GM08714 (cell line): ENCODE measurements at regions not wholly inside any gene's neighbourhood (a gene's known extent, or its start where the extent isn't known, plus 50 kb on each side); places are given as distances from the start of the nearest gene placed in this dataset.

ENCODE experiments used
- H3K4me3 ChIP-seq: fragments of 200-500 bp; sonication (Bioruptor generic); 2 replicates; pipeline ENCODE4 v1.5.1; 2014; ENCODE audit warnings: mild to moderate bottlenecking, low read length, inconsistent platforms
- ZNF274 ChIP-seq: IDR thresholded peaks from 2 replicates; pipeline ENCODE4 v1.6.1; 2012; ENCODE audit warnings: mild to moderate bottlenecking, low read depth, low read length

DNA sequence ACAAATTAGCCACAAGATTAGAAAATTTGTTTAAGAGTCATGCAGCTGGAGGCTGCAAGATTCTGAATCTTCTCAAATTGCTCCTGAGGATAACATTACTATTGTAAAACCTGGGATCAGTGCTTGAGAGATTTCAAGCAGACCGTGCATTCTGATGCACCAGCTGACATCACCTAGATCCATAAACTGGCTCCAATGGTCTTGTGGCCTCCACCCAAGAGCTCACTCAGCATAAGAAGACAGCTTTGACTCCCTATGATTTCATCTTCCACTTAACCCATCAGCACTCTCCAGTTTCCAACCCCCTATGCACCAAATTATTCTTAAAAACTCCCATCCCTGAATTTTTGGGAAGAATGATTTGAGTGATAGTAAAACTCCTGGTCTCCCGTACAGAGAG lies 1007.9 kb upstream of the TENM4 start:
- no peak overlapping the region for H3K4me3 ChIP-seq
- TF ChIP-seq ZNF274 = no peak

DNA sequence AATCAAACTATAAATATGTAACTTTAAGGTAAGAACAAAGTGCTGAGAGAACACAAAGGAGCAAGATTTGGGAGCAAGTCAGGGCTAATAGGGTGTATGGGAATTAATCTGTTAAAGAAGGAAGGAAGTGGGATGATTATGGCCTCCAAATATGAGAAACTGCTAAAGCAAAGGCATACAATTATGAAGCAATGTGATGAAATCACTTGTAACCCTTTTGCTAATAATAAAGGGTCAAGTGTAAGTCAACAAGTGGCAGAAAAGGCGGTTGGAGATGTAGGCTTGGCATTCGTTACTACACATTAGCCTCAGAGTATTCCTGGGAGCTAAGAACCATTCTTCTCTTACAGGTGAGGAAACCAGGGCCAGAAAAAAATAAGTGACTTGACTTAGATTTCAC lies 1002.3 kb upstream of the TENM4 start:
- H3K4me3 ChIP-seq = no peak overlapping the region
- no peak for TF ChIP-seq ZNF274

GRCh38 chr11:80441821-80442220 lies 1001.0 kb upstream of the TENM4 start:
- no peak overlapping the region for H3K4me3 ChIP-seq
- TF ChIP-seq ZNF274 = no peak

DNA sequence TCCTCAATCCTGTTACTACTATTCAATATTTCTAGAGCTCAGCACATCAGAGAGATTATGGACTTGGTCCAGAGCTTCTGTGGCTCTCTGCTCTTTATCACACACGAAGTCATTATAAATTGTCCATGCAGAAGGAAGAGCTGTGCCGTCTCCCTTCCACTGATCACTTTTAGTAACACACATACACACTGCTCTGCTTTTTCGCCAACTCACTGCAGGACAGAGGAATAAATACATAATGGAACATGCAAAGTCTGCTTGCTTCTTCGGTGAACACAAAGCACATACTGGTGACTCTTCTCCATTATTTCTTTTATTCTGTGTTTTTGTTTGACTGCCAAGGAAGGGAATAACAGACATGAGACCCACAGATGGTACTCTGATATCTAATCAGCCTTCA lies 1000.0 kb upstream of the TENM4 start:
- TF ChIP-seq ZNF274 = no peak
- H3K4me3 ChIP-seq = no peak overlapping the region

- no peak for TF ChIP-seq ZNF274
- H3K4me3 ChIP-seq = no peak overlapping the region
Observed at GRCh38 chr11:80436547-80436946, 995.7 kb upstream of the TENM4 start.

- no peak for TF ChIP-seq ZNF274
- no peak overlapping the region for H3K4me3 ChIP-seq
Observed at GRCh38 chr11:80435345-80435744, 994.5 kb upstream of the TENM4 start.

DNA sequence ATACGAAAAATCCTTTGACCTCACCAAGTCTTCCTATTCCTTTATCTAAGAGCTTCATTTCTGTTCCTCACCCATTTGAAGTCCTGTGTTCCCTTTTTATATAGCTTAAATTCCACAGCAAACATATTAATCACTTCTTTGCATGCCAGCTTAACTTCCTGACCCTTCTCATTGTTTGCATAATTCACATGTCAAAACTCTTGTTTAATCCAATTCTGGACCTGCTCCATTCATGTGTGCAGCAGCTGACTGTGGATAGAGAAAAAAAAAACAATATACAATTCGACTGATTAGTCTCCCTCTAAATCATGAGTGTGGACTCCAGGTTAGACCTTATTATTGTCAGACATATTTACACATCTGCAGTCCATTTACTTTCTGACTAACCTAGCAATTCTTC lies 991.2 kb upstream of the TENM4 start:
- TF ChIP-seq ZNF274 = no peak
- no peak overlapping the region for H3K4me3 ChIP-seq

- no peak for TF ChIP-seq ZNF274
- H3K4me3 ChIP-seq = no peak overlapping the region
Observed at GRCh38 chr11:80424012-80424695, 983.3 kb upstream of the TENM4 start.

- TF ChIP-seq ZNF274 = no peak
- H3K4me3 ChIP-seq = no peak overlapping the region
Observed at GRCh38 chr11:80420374-80420773, 979.5 kb upstream of the TENM4 start.

DNA sequence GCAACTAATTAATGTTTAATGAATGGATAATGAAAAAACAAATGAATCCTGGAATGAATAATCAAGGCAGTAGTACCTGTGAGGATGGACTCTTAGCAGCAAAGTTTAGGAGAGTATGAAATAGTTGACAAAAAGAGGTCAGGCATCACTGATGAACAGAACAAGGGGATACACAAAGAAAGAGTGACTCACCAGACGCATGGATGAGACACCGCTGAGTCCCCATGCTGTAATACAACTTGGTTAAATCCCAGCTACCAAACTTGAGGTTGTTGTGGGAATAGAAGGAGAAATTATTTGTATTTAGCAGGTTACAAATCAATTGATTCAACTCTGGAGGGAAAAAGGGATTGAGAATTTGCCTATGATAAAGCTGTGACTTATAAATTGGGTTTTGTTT lies 976.9 kb upstream of the TENM4 start:
- TF ChIP-seq ZNF274 = no peak
- no peak overlapping the region for H3K4me3 ChIP-seq

DNA sequence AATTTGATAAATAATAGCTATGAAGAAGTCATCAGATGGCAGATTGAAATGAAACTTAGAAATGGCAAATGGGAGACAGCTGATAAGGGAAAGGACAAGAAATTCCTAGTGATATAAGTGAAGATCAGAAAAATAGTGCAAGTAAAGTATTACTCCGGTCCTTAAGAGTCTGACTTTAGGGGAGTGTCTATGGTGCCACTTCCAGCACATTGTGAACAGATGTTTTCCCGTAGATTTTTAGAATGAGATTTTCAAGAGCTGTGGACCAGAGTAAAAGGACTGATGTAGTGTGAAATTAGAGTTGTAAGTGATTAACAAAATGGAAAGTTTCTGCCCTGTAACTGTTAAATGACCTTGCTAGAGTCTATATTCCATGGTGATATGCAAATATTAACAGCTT lies 974.8 kb upstream of the TENM4 start:
- no peak for TF ChIP-seq ZNF274
- H3K4me3 ChIP-seq = no peak overlapping the region

GRCh38 chr11:80414181-80415165 lies 973.6 kb upstream of the TENM4 start:
- H3K4me3 ChIP-seq = no peak overlapping the region
- no peak for TF ChIP-seq ZNF274

DNA sequence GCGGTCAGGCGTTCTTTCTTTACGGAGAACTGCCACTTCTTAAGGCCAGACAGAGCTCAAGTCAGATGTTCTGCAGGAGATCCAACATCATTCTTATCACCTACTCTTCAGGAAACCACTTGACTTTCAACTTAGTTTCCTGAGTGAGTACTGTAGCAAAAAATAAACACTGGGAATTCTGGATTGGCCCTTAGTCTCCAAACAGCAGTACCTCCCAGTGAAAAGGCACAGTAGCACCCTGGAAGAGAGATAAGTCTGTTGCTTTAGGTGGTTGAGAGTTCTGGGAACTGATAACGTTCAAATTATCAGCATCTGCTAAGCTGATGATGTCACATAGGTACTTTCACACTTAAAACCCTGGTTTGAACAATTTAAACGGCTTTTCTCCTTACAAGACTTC lies 971.8 kb upstream of the TENM4 start:
- no peak overlapping the region for H3K4me3 ChIP-seq
- TF ChIP-seq ZNF274 = no peak

- TF ChIP-seq ZNF274 = no peak
Observed at GRCh38 chr11:80393210-80393609, 952.4 kb upstream of the TENM4 start.

GRCh38 chr11:80390505-80390904 lies 949.7 kb upstream of the TENM4 start:
- no peak overlapping the region for H3K4me3 ChIP-seq
- no peak for TF ChIP-seq ZNF274

More at GRCh38 chr11:80393210-80393609, 952.4 kb upstream of the TENM4 start:
- H3K4me3 ChIP-seq = no peak overlapping the region
